Heart left ventricle (tissue), 16 donors: ENCODE measurements at regions not wholly inside any gene's neighbourhood (a gene's known extent, or its start where the extent isn't known, plus 50 kb on each side); places are given as distances from the start of the nearest gene placed in this dataset.

Experiments used
- ATAC-seq, 4 donors: fragments of 200-7000 bp; cut with Tn5 transposase; one replicate each; pipeline ENCODE4 v1.9.1; 2020 to 2022; ENCODE audit warnings: moderate library complexity in 4 of 4, mild to moderate bottlenecking in 3 of 4, moderate number of reproducible peaks in 1 of 4
- DNase-seq, 5 donors: peaks; one replicate each; pipeline ENCODE4 v3.0.0-alpha.2; 2020
- H3K27ac ChIP-seq, 12 donors: fragments of 200-600 bp; sonication (generic) in 4 of 12; one replicate each; pipeline versions ENCODE4 v1.5.0 to v1.8.0; 2016 to 2022; ENCODE audit warnings: mild to moderate bottlenecking in 2 of 12
- H3K27me3 ChIP-seq, 9 donors: fragments of 200-600 bp; sonication (generic) in 2 of 9; one replicate each; pipeline versions ENCODE4 v1.5.1 to v1.8.0; 2016 to 2022; ENCODE audit warnings: mild to moderate bottlenecking in 3 of 9
- H3K36me3 ChIP-seq, 9 donors: fragments of 200-600 bp; sonication (generic) in 2 of 9; one replicate each; pipeline versions ENCODE4 v1.5.0 to v1.8.0; 2018 to 2022; ENCODE audit warnings: mild to moderate bottlenecking in 2 of 9
- H3K4me1 ChIP-seq, 12 donors: fragments of 200-600 bp; sonication (generic) in 4 of 12; one replicate each; pipeline versions ENCODE4 v1.5.0 to v1.8.0; 2016 to 2022; ENCODE audit warnings: mild to moderate bottlenecking in 3 of 12
- H3K4me3 ChIP-seq, 12 donors: fragments of 200-600 bp; sonication (generic) in 4 of 12; one replicate each; pipeline versions ENCODE4 v1.5.0 to v1.8.0; 2017 to 2022; ENCODE audit warnings: mild to moderate bottlenecking in 9 of 12, moderate library complexity in 4 of 12
- H3K9me3 ChIP-seq, 12 donors: fragments of 200-600 bp; sonication (generic) in 4 of 12; one replicate each; pipeline versions ENCODE4 v1.5.0 to v1.8.0; 2016 to 2022; ENCODE audit warnings: mild to moderate bottlenecking in 1 of 12
- POLR2A ChIP-seq, 2 donors: fragments of 450-650 bp; IDR thresholded peaks; one replicate each; pipeline ENCODE4 v1.6.1; 2017; ENCODE audit warnings: antibody characterized with exemption in 2 of 2, mild to moderate bottlenecking in 2 of 2, moderate library complexity in 2 of 2
- WGBS, 4 donors: extraction: QIAGEN DNeasy Blood & Tissue Kit in 2 of 4; methylation state at CpG; one replicate each; pipeline versions ENCODE4 v1.1.5 to v1.1.7; 2013 to 2018; 5-methylcytosine and 5-hydroxymethylcytosine counted together
- intact Hi-C, 10 donors: fragments of 100-400 bp; cut with DNase I; formaldehyde crosslinking; loops; one replicate each; pipeline versions ENCODE4 v1.11.1 to v1.14.2; 2022
- TF ChIP-seq, protein P1 (sequence below), 12 donors: fragments of 200-600 bp; sonication (generic) in 4 of 12; IDR thresholded peaks; one replicate each; pipeline versions ENCODE4 v1.5.0 to v1.8.0; 2018 to 2022; ENCODE audit warnings: antibody characterized with exemption in 12 of 12, mild to moderate bottlenecking in 5 of 12
- donor health status: ischemic (EF 13 %, LVEDD 7.1; RV severe dilation, severe dysfunction).
- donor health status: healthy with polysubstance abuse.
- donor health status: DM: no; HTN: yes; CAD: no.
- donor health status: DM: no; HTN: no; CAD: no.
- donor health status: ischemic (EF 25% LVEDD 6.9; RV normal size, moderate dysfunction).
- donor health status: ischemic (EF 25% LVEDD 5.7; RV mildly dilated, moderate dysfunction).
- donor health status: healthy.
- donor health status: DM: yes; HTN: yes; CAD: no.
- donor health status: ischemic (EF 35%, LVEDD 5.7; RV mildly dilated, moderate dysfunction).
- donor health status: nonischemic (EF 11% LVEDD 7.7; RV severe dilation, severe dysfunction).
- donor health status: DM: yes; HTN: yes; CAD: no.
- donor health status: PGD.
- donor health status: ischemic (EF 29% LVEDD 5.4; RV normal size, mild dysfunction).
- donor health status: nonischemic (EF 23%, LVEDD 6.1; RV moderate dilation, normal function).

DNA sequence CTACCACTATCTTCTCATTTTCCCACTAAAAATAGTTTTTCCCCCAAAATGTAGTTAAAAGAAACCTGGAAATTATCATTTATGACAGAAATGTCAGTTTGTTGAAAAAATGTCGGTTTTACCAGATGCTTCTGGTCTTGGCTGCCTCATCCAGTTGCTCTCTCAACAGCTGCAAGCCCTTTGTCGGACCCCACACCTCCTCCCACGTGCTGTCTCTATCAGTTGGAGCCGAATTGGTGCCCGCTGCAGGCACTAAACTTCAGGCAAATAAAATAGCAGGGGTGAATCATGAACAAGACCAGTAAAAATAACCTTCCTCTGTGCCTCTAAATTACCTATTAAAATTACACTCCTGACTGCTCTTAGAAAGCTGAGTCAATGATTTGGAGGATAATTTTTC, 129.5 kb upstream of the CEP162 start:
- peak in 1 of 5 donors; percentile 22 for DNase-seq
- Histone ChIP-seq H3K27me3 (no peaks in the 10 kb centered on the region), H3K9me3 (no peaks in the 10 kb centered on the region), H3K4me1 (no peaks in the 10 kb centered on the region), H3K27ac (no peak overlapping the region), H3K36me3 (no peaks in the 10 kb centered on the region), H3K4me3 (no peak overlapping the region)
- no peak for ATAC-seq
- intact Hi-C loops = no loop called here
- WGBS, 4 donors = 38 to 46% (median 39%) methylated on average over 5 of the region's 5 CpGs
- no peak for TF ChIP-seq POLR2A (IDR thresholded peaks at IDR 0.05)
- TF ChIP-seq, protein P1, sequence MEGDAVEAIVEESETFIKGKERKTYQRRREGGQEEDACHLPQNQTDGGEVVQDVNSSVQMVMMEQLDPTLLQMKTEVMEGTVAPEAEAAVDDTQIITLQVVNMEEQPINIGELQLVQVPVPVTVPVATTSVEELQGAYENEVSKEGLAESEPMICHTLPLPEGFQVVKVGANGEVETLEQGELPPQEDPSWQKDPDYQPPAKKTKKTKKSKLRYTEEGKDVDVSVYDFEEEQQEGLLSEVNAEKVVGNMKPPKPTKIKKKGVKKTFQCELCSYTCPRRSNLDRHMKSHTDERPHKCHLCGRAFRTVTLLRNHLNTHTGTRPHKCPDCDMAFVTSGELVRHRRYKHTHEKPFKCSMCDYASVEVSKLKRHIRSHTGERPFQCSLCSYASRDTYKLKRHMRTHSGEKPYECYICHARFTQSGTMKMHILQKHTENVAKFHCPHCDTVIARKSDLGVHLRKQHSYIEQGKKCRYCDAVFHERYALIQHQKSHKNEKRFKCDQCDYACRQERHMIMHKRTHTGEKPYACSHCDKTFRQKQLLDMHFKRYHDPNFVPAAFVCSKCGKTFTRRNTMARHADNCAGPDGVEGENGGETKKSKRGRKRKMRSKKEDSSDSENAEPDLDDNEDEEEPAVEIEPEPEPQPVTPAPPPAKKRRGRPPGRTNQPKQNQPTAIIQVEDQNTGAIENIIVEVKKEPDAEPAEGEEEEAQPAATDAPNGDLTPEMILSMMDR (IDR thresholded peaks at IDR 0.05) = no peak

DNA sequence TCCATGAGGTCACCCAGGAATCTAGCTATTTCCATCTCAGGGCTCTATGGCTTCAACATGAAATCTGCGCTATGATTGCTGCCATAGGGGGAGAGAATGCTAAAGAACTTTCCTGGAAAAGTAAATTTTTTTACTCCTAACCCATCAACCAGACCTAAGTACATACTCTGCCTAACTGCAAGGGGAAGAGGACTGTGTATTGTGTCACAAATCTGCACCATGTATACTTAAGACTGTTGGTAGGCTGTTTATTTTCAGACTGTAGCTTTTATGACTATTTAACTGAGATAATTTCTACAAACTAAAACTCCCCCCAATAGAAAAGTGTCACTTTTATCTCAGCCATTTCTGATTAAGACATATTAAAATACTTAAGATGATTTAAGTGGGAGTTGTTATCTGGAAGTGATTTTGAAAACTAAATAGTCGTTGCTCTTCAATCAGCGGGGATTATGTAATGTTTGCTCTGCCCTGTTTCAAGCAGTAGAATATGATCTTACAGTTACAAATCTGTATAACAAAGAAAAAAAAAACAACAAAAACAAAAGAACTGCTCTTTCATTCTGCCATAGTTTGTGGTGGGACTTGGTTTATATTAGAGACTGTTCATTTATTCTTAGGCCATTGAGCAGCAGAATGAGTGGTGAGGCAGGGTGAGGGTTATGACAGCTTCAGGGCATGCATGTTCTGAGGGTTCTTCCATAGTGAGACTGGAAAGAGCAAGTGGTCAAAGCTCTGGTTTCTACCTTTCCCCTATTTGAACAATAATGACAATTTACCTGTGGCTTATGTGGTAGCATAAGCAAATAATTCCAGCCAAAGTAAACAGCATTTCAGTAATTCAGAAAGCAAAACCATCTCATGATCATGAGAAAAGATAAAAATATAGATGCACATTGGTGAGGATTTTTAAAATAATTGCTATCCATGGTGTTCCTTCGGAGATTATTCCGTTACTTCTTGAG, 126.3 kb upstream of the CEP162 start:
- WGBS, 4 donors = 69 to 80% (median 79%) methylated on average over 5 of the region's 5 CpGs
- ATAC-seq = no peak
- no peak for TF ChIP-seq POLR2A (IDR thresholded peaks at IDR 0.05)
- TF ChIP-seq, protein P1 (IDR thresholded peaks at IDR 0.05) = no peak
- no peaks in the 10 kb centered on the region for H3K9me3 ChIP-seq
- DNase-seq = no peak
- H3K4me1 ChIP-seq = no peaks in the 10 kb centered on the region
- no peaks in the 10 kb centered on the region for H3K36me3 ChIP-seq
- intact Hi-C loops = no loop called here
- H3K27me3 ChIP-seq = no peaks in the 10 kb centered on the region
- no peak overlapping the region for H3K4me3 ChIP-seq
- no peak overlapping the region for H3K27ac ChIP-seq

DNA sequence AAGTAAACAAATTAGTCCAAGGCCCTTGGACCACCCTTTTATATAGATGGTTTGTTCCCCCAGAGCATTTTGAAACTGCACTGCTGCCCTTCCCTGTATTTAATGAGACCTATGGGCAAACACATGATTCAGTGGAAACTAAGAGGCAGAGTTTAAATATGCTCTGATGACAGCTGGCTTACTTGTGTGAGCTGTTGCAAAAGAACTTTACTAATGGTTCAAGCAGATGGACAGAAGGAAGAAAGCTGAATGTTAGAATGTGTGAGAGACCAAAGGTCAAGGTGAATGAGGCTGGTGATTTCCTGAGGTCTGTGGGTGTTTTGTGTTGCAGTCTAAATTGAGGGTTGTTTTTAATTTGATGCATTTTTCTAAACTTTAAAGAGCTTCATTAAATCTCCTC, 123.0 kb upstream of the CEP162 start:
- H3K27ac ChIP-seq = no peak overlapping the region
- H3K4me1 ChIP-seq = no peaks in the 10 kb centered on the region
- H3K27me3 ChIP-seq = no peaks in the 10 kb centered on the region
- TF ChIP-seq POLR2A (IDR thresholded peaks at IDR 0.05) = no peak
- TF ChIP-seq, protein P1 (IDR thresholded peaks at IDR 0.05) = no peak
- H3K4me3 ChIP-seq = no peak overlapping the region
- H3K36me3 ChIP-seq = no peaks in the 10 kb centered on the region
- H3K9me3 ChIP-seq = no peaks in the 10 kb centered on the region
- ATAC-seq (no peak), DNase-seq (no peak)
- intact Hi-C loops = no loop called here

DNA sequence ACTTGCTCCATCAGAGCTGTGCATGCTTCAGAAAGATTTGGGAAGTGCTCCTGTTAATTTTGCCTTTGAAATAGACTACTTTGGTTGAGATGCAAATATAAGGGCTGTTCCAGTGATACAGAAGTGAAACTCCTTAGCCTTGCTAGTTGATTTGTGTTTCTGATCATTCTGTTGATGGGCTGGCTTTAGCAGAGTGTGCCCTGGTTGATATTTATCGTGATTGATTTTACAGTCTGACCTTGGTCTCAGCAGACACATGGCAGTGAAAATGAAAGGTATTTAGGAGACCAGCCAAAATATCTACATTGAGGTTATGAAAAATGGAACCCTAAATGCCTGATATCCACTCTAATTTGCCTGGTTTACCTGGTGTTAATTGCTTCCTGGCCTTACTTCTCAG, 122.1 kb upstream of the CEP162 start:
- DNase-seq = no peak
- no peak for TF ChIP-seq POLR2A (IDR thresholded peaks at IDR 0.05)
- no peak for ATAC-seq
- no peak overlapping the region for H3K27ac ChIP-seq
- H3K36me3 ChIP-seq = no peaks in the 10 kb centered on the region
- H3K4me1 ChIP-seq = no peaks in the 10 kb centered on the region
- 74 to 91% (median 86%) methylated on average over 1 of the region's 1 CpG for WGBS, 4 donors
- H3K9me3 ChIP-seq = no peaks in the 10 kb centered on the region
- H3K27me3 ChIP-seq = no peaks in the 10 kb centered on the region
- no peak overlapping the region for H3K4me3 ChIP-seq
- intact Hi-C loops = no loop called here
